DOHH2 (cell line): ENCODE measurements at regions not wholly inside any gene's neighbourhood (a gene's known extent, or its start where the extent isn't known, plus 50 kb on each side); places are given as distances from the start of the nearest gene placed in this dataset.
"Not testable (repeated sequence)": the region's sequence is repeated elsewhere in the genome, so short reads cannot be mapped to it uniquely, and the experiment has no call there.

Experiments used
- H3F3A ChIP-seq: fragments of 200-600 bp; sonication (generic), shearing (Covaris generic); 2 replicates; pipeline ENCODE4 v1.6.0; 2016; ENCODE audit warnings: antibody characterized with exemption, mild to moderate bottlenecking; ENCODE audit not compliant: control insufficient read depth, insufficient read depth
- H3K27ac ChIP-seq: fragments of 200-600 bp; sonication (generic); 2 replicates; pipeline ENCODE4 v1.5.1; 2014; ENCODE audit warnings: low read depth, mild to moderate bottlenecking, low read length, moderate library complexity
- H3K27me3 ChIP-seq: fragments of 200-600 bp; sonication (generic); 2 replicates; pipeline ENCODE4 v1.6.1; 2014; ENCODE audit warnings: mild to moderate bottlenecking, low read length, mixed read lengths; ENCODE audit not compliant: control insufficient read depth
- H3K36me3 ChIP-seq: fragments of 200-600 bp; sonication (generic); 2 replicates; pipeline ENCODE4 v1.6.1; 2014; ENCODE audit warnings: mild to moderate bottlenecking, low read length, moderate library complexity, mixed read lengths; ENCODE audit not compliant: control insufficient read depth
- H3K4me1 ChIP-seq: fragments of 200-600 bp; sonication (generic); 2 replicates; pipeline ENCODE4 v1.6.1; 2014; ENCODE audit warnings: mild to moderate bottlenecking, low read length, mixed read lengths; ENCODE audit not compliant: control insufficient read depth
- H3K4me2 ChIP-seq: fragments of 200-600 bp; sonication (generic); 2 replicates; pipeline ENCODE4 v1.6.0; 2014; ENCODE audit warnings: mild to moderate bottlenecking, low read length, moderate library complexity
- H3K4me3 ChIP-seq: fragments of 200-600 bp; sonication (generic); 2 replicates; pipeline ENCODE4 v1.5.1; 2014; ENCODE audit warnings: mild to moderate bottlenecking, low read length, mixed read lengths
- H3K79me2 ChIP-seq: fragments of 200-600 bp; sonication (generic); 2 replicates; pipeline ENCODE4 v1.6.1; 2014; ENCODE audit warnings: mild to moderate bottlenecking, low read length, mixed read lengths; ENCODE audit not compliant: control insufficient read depth
- H3K9me2 ChIP-seq: fragments of 200-600 bp; sonication (generic); replicated peaks from 2 replicates; pipeline ENCODE4 v1.6.1; 2014; ENCODE audit warnings: mild to moderate bottlenecking, low read length, mixed read lengths; ENCODE audit not compliant: control insufficient read depth
- H3K9me3 ChIP-seq: fragments of 200-600 bp; sonication (generic); 2 replicates; pipeline ENCODE4 v1.6.1; 2014; ENCODE audit warnings: antibody characterized with exemption, low read length, mixed read lengths; ENCODE audit not compliant: control insufficient read depth, insufficient read depth
- H4K20me1 ChIP-seq: fragments of 200-600 bp; sonication (generic); 2 replicates; pipeline ENCODE4 v1.6.0; 2014; ENCODE audit warnings: low read depth, mild to moderate bottlenecking, antibody characterized with exemption, low read length, moderate library complexity; ENCODE audit not compliant: control insufficient read depth, insufficient read depth
- EZH2phosphoT487 ChIP-seq: fragments of 200-600 bp; sonication (generic); IDR thresholded peaks from 2 replicates; pipeline ENCODE4 v1.6.1; 2017; ENCODE audit warnings: borderline replicate concordance, mild to moderate bottlenecking, antibody characterized with exemption, low read length, moderate library complexity, mixed read lengths
- TF ChIP-seq, protein P1 (sequence below): fragments of 200-600 bp; sonication (generic); IDR thresholded peaks from one replicate; pipeline ENCODE4 v1.5.1; 2014; ENCODE audit warnings: antibody characterized with exemption, mild to moderate bottlenecking, low read depth, low read length; ENCODE audit not compliant: poor library complexity, severe bottlenecking

DNA sequence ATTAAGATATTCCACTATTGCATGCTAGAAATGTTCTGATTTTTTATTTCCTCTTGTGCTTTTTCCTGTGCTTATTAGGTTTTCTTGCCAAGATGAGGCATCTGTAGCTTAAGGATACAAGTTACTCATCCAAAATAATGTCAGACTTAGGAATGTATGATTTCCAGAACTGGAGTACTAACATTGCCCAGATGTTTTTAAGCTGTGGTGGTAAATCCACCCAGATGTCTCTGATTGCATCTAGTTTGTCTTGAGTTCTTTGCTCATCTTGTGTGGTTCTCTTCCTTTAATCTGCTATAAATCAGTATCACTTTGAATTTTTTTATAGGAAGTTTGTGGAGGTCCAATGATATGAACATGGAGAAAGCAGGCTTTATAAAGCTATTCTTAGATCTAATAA lies 337.5 kb upstream of the ZNF608 start:
- TF ChIP-seq, protein P1, sequence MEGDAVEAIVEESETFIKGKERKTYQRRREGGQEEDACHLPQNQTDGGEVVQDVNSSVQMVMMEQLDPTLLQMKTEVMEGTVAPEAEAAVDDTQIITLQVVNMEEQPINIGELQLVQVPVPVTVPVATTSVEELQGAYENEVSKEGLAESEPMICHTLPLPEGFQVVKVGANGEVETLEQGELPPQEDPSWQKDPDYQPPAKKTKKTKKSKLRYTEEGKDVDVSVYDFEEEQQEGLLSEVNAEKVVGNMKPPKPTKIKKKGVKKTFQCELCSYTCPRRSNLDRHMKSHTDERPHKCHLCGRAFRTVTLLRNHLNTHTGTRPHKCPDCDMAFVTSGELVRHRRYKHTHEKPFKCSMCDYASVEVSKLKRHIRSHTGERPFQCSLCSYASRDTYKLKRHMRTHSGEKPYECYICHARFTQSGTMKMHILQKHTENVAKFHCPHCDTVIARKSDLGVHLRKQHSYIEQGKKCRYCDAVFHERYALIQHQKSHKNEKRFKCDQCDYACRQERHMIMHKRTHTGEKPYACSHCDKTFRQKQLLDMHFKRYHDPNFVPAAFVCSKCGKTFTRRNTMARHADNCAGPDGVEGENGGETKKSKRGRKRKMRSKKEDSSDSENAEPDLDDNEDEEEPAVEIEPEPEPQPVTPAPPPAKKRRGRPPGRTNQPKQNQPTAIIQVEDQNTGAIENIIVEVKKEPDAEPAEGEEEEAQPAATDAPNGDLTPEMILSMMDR = no peak
- no peak for TF ChIP-seq EZH2phosphoT487

DNA sequence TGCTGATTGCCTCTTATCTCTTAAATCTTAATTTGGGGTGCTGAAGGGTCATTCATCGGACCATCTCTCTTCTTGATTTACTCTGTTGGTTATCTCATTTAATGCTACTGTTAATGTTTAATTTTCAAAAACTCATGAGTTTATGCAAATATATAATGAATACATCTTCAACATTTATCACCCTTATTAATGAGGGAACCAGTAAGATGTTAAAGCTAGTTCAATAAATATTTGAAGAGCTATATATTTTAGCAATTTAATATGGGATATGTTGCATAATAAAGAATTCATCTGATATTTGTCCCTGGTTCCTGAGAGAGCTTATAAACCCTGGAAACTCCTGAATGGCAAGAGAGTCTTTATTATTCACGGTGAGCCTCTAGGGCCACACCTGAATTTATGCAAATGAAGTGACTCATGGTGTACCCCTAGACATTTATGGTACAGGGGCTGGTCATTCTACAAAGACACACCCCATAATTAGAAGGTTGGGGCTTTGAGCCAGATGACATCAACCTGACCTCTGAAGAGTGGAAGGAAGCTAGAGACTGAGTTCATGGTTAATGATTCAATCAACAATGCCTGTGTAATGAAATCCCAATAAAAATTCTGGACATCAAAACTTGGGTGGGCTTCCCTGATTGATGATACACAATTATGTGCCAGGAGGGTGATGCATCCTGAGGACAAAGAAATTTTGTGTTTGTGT lies 339.5 kb upstream of the ZNF608 start:
- no peak for TF ChIP-seq EZH2phosphoT487
- TF ChIP-seq, protein P1 = no peak
- Histone ChIP-seq H3F3A (no peaks in the 10 kb centered on the region), H3K36me3 (no peaks in the 10 kb centered on the region), H3K4me2 (no peak overlapping the region), H3K9me2 (no peaks in the 10 kb centered on the region), H3K4me1 (no peaks in the 10 kb centered on the region), H3K79me2 (no peaks in the 10 kb centered on the region), H3K4me3 (no peak overlapping the region), H3K9me3 (no peaks in the 10 kb centered on the region), H3K27me3 (no peaks in the 10 kb centered on the region), H4K20me1 (no peaks in the 10 kb centered on the region), H3K27ac (no peak overlapping the region)

More for the DNA sequence above, 337.5 kb upstream of the ZNF608 start:
- Histone ChIP-seq H3K4me3 (no peak overlapping the region), H3K9me3 (no peaks in the 10 kb centered on the region), H3K4me1 (no peaks in the 10 kb centered on the region), H3K27me3 (no peaks in the 10 kb centered on the region), H3K79me2 (no peaks in the 10 kb centered on the region), H3K4me2 (no peak overlapping the region), H3K27ac (no peak overlapping the region), H3K36me3 (no peaks in the 10 kb centered on the region), H3K9me2 (no peaks in the 10 kb centered on the region), H4K20me1 (no peaks in the 10 kb centered on the region), H3F3A (no peaks in the 10 kb centered on the region)

DNA sequence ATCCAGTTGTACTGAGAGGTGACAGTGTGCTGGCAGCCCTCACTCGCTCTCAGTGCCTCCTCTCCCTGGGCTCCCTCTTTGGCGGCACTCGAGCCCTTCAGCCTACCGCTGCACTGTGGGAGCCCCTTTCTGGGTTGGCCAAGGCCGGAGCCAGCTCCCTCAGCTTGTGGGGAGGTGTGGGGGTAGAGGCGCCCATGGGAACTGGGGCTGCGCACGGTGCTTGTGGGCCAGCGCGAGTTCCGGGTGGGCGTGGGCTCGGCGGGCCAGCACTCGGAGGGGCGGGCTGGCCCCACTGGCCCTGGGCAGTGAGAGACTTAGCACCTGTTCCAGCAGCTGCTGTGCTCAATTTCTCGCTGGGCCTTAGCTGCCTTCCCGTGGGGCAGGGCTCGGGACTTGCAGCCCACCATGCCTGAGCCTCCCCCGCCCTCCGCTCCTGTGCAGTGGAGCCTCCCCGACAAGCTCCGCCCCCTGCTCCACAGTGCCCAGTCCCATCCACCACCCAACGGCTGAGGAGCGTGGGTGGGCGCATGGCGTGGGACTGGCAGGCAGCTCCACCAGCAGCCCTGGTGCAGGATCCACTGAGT lies 342.2 kb upstream of the ZNF608 start:
- H3K4me3 ChIP-seq = no peak overlapping the region
- no peaks in the 10 kb centered on the region for H4K20me1 ChIP-seq
- H3K27me3 ChIP-seq = no peaks in the 10 kb centered on the region
- H3K36me3 ChIP-seq = no peaks in the 10 kb centered on the region
- no peaks in the 10 kb centered on the region for H3K4me1 ChIP-seq
- H3K79me2 ChIP-seq = no peaks in the 10 kb centered on the region
- H3K27ac ChIP-seq = no peak overlapping the region
- no peak overlapping the region for H3K4me2 ChIP-seq
- no peaks in the 10 kb centered on the region for H3F3A ChIP-seq
- no peaks in the 10 kb centered on the region for H3K9me3 ChIP-seq
- H3K9me2 ChIP-seq = no peaks in the 10 kb centered on the region
- no peak for TF ChIP-seq EZH2phosphoT487
- TF ChIP-seq, protein P1 = no peak

DNA sequence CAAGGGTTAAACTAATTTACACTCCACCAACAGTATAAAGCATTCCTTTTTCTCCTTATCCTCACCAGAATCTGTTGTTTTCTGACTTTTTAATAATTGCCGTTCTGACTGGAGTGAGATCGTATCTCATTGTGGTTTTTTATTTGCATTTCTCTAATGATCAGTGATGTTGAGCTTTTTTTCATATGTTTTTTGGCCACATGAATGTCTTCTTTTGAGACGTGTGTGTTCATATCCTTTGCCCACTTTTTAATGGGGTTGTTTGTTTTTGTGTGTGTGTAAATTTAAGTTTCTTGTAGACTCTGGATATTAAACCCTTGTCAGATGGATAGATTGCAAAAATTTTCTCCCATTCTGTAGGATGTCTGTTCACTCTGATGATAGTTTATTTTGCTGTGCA lies 345.7 kb upstream of the ZNF608 start:
- H3K27ac ChIP-seq, H3K4me3 ChIP-seq, H3K27me3 ChIP-seq, H3K4me2 ChIP-seq, H3F3A ChIP-seq, H3K9me3 ChIP-seq, H3K4me1 ChIP-seq, H4K20me1 ChIP-seq, H3K9me2 ChIP-seq, H3K79me2 ChIP-seq, H3K36me3 ChIP-seq: not testable (repeated sequence)
